ENCODE measurements at regions not wholly inside any gene's neighbourhood (a gene's known extent, or its start where the extent isn't known, plus 50 kb on each side); places are given as distances from the start of the nearest gene placed in this dataset.

DNA sequence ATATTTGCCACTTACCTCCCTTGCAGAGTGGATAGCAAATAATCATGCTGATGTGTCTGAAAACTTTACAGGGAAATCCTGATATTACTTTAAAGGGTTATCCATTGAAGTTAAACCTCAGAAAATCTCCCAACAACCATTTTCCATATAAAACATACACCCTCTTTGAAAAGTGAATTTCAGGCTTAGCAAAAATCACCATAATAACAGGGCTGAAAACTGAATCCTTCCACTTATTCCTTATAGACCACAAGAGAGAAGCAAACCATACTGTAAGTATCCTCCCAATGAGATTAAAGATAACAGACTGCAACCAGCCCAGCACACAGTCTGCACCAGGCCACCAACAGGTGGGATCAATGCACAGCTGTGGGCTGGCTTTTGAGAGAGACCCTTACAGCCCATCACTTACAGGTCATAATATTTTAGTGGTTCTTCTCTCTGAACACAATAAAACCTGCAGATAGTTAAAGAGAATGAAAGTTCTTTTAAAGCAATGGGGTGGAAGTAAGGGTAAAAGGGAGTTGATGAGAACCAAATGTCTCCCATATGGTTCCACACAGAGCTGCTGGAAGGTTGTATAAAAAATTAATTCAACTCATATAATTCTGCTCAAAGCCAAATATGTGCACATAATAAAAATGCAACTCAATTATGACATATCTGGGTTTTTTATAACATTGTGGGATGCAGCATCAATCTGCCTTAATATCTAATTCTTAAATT lies 376.2 kb upstream of the GRAMD2B start:
- Histone ChIP-seq H3K4me1 (peaks cover 4% of the 10 kb centered on the region), H3K4me2 (no peak overlapping the region)

DNA sequence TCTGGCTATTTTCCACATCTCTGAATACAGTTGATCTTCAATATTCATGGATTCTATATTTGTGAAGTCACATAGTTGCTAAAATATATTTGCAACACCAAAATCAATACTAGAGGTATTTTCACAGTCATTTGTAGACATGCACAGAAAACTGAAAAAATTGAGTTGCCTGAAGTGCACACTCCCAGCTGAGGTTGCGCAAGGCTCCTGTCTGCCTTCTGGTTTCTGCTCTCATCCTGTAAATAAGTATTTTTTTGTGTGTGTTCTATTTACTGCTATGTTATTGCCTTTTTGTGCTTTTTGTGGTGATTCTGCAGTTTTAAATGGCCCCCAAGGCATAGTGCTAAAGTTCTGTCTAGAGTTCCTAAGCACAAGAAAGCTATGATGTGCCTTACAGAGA lies 371.1 kb upstream of the GRAMD2B start:
- H3K4me1 Mint-ChIP-seq, result peaks cover 17% of the 10 kb centered on the region
- no peaks in the 10 kb centered on the region for H3K79me2 ChIP-seq (ENCODE audit: low read depth)
- no peak overlapping the region for H3K27ac Mint-ChIP-seq
- no peak overlapping the region for H3K4me2 ChIP-seq
- H4K20me1 ChIP-seq (ENCODE audit: low read depth), result no peaks in the 10 kb centered on the region
- no peak overlapping the region for H3K27ac ChIP-seq
- H3K36me3 ChIP-seq, result no peaks in the 10 kb centered on the region
- H3K4me3 Mint-ChIP-seq, result no peak overlapping the region
- no peaks in the 10 kb centered on the region for H3K36me3 Mint-ChIP-seq
- no peaks in the 10 kb centered on the region for H3K27me3 ChIP-seq
- peaks cover 12% of the 10 kb centered on the region for H3K4me1 ChIP-seq
- H3K9ac ChIP-seq, result no peak overlapping the region
- H3K9me3 ChIP-seq (ENCODE audit: low read depth), result no peaks in the 10 kb centered on the region
- H3K4me3 ChIP-seq, result no peak overlapping the region
- TF ChIP-seq EZH2 (IDR thresholded peaks at IDR 0.05), result no peak
- TF ChIP-seq, protein P1, sequence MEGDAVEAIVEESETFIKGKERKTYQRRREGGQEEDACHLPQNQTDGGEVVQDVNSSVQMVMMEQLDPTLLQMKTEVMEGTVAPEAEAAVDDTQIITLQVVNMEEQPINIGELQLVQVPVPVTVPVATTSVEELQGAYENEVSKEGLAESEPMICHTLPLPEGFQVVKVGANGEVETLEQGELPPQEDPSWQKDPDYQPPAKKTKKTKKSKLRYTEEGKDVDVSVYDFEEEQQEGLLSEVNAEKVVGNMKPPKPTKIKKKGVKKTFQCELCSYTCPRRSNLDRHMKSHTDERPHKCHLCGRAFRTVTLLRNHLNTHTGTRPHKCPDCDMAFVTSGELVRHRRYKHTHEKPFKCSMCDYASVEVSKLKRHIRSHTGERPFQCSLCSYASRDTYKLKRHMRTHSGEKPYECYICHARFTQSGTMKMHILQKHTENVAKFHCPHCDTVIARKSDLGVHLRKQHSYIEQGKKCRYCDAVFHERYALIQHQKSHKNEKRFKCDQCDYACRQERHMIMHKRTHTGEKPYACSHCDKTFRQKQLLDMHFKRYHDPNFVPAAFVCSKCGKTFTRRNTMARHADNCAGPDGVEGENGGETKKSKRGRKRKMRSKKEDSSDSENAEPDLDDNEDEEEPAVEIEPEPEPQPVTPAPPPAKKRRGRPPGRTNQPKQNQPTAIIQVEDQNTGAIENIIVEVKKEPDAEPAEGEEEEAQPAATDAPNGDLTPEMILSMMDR (IDR thresholded peaks at IDR 0.05), result no peak
- no peak for TF ChIP-seq EZH2phosphoT487 (IDR thresholded peaks at IDR 0.05)
- H2AFZ ChIP-seq (replicated peaks), result no peak overlapping the region
- H3F3A ChIP-seq (ENCODE audit: low read depth), result no peaks in the 10 kb centered on the region
- H3K27me3 Mint-ChIP-seq (ENCODE audit: insufficient read depth, low read depth), result no peaks in the 10 kb centered on the region
- peaks cover 2% of the 10 kb centered on the region for H3K9me3 Mint-ChIP-seq
- DNase-seq (ENCODE audit: low spot score), result no peak

More for the DNA sequence above, 376.2 kb upstream of the GRAMD2B start:
- no peaks in the 10 kb centered on the region for H3F3A ChIP-seq (ENCODE audit: low read depth)
- Mint-ChIP-seq H3K27ac (peak overlapping the region; percentile 9), H3K4me3 (no peak overlapping the region), H3K9me3 (no peaks in the 10 kb centered on the region), H3K27me3 (ENCODE audit: insufficient read depth, low read depth) (peaks cover 4% of the 10 kb centered on the region), H3K36me3 (no peaks in the 10 kb centered on the region), H3K4me1 (peaks cover 19% of the 10 kb centered on the region)
- TF ChIP-seq, protein P1 (IDR thresholded peaks at IDR 0.05), result no peak
- TF ChIP-seq EZH2 (IDR thresholded peaks at IDR 0.05) (no peak), EZH2phosphoT487 (IDR thresholded peaks at IDR 0.05) (no peak)
- no peak overlapping the region for H3K27ac ChIP-seq
- DNase-seq (ENCODE audit: low spot score), result no peak
- no peaks in the 10 kb centered on the region for H3K36me3 ChIP-seq
- H3K79me2 ChIP-seq (ENCODE audit: low read depth), result no peaks in the 10 kb centered on the region
- H4K20me1 ChIP-seq (ENCODE audit: low read depth), result no peaks in the 10 kb centered on the region
- H3K27me3 ChIP-seq, result no peaks in the 10 kb centered on the region
- no peak overlapping the region for H3K9ac ChIP-seq
- H3K9me3 ChIP-seq (ENCODE audit: low read depth), result no peaks in the 10 kb centered on the region
- no peak overlapping the region for H3K4me3 ChIP-seq
- H2AFZ ChIP-seq (replicated peaks), result no peak overlapping the region

DNA sequence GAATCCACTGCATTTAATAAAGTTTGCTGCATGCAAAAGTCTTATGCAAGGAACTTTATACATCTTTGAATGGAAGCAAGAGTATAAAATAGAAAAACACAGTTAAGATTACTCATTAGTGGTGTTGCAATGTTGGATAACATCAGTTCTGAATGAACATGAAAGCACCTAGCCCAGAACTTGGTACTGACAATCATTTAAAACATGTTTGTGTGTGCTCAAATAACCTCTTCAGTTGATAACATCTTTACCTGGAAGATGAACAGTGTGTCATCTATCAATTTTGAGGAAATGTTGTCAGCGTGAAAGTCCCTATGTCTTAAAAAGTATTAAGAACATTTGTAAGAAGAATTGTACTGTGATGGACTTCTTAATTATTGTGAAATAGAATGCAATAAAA lies 370.4 kb upstream of the GRAMD2B start:
- Histone ChIP-seq H3K9ac (no peak overlapping the region), H3K36me3 (no peaks in the 10 kb centered on the region), H3K4me2 (no peak overlapping the region), H3K27ac (no peak overlapping the region), H4K20me1 (ENCODE audit: low read depth) (no peaks in the 10 kb centered on the region), H2AFZ (replicated peaks) (no peak overlapping the region), H3K4me3 (no peak overlapping the region), H3K27me3 (no peaks in the 10 kb centered on the region), H3K79me2 (ENCODE audit: low read depth) (no peaks in the 10 kb centered on the region), H3F3A (ENCODE audit: low read depth) (no peaks in the 10 kb centered on the region), H3K4me1 (peaks cover 12% of the 10 kb centered on the region), H3K9me3 (ENCODE audit: low read depth) (no peaks in the 10 kb centered on the region)
- DNase-seq (ENCODE audit: low spot score), result no peak
- peaks cover 17% of the 10 kb centered on the region for H3K4me1 Mint-ChIP-seq
- TF ChIP-seq EZH2 (IDR thresholded peaks at IDR 0.05) (no peak), EZH2phosphoT487 (IDR thresholded peaks at IDR 0.05) (no peak)
- TF ChIP-seq, protein P1 (IDR thresholded peaks at IDR 0.05), result no peak
- H3K36me3 Mint-ChIP-seq, result no peaks in the 10 kb centered on the region
- H3K27ac Mint-ChIP-seq, result no peak overlapping the region
- H3K4me3 Mint-ChIP-seq, result no peak overlapping the region
- no peaks in the 10 kb centered on the region for H3K27me3 Mint-ChIP-seq (ENCODE audit: insufficient read depth, low read depth)
- peaks cover 2% of the 10 kb centered on the region for H3K9me3 Mint-ChIP-seq
